ENCODE measurements at regions not wholly inside any gene's neighbourhood (a gene's known extent, or its start where the extent isn't known, plus 50 kb on each side); places are given as distances from the start of the nearest gene placed in this dataset.

DNA sequence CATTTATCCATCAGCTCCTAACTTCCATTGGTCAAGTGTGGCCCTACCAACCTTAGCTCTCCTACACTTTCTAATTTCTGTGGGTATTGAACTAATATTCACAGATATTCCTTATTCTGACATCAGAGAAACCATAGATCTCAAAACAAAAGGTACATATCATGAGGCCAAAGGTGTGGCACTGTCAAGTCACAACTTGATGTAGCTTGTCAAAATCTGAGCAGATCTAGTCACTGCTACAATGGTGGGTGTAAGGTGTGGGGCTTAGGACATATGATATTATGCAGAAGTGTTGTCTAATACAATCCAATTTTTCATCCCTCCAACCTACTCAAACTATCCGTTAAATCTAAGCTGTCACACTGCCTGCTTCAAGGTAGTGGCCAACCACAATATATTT lies 114.0 kb upstream of the FAR2 start:
- Histone ChIP-seq H3K4me3 (no peak overlapping the region), H3K4me2 (ENCODE audit: control insufficient read depth, insufficient read depth) (no peak overlapping the region), H3K27me3 (replicated peaks in 1 of 2; ENCODE audit: control insufficient read depth in 2 of 2, insufficient read depth in 2 of 2, low read length in 1 of 2) (no peaks in the 10 kb centered on the region), H3K36me3 (ENCODE audit: control insufficient read depth in 2 of 2, insufficient read depth in 2 of 2, low read length in 1 of 2) (no peaks in the 10 kb centered on the region), H3K79me2 (ENCODE audit: control insufficient read depth, insufficient read depth, low read length) (no peaks in the 10 kb centered on the region), H4K20me1 (ENCODE audit: control insufficient read depth, insufficient read depth) (no peaks in the 10 kb centered on the region), H3K9ac (ENCODE audit: control insufficient read depth, insufficient read depth, low read length) (no peak overlapping the region), H3K4me1 (ENCODE audit: control insufficient read depth, insufficient read depth, low read length) (no peaks in the 10 kb centered on the region), H2AFZ (ENCODE audit: control insufficient read depth, low read depth, low read length) (no peak overlapping the region), H3K9me3 (replicated peaks; ENCODE audit: control insufficient read depth, insufficient read depth, low read length) (no peaks in the 10 kb centered on the region), H3K27ac (ENCODE audit: control insufficient read depth, insufficient read depth) (no peak overlapping the region)
- ChIA-PET SMC1A (ENCODE audit: uncharacterized antibody, unreplicated experiment) (interaction anchor here (0.7 to 1.6 kb wide), 4 partner anchors 9 to 279 kb away, joined by 3 to 5 read pairs (median 4); no protein-coding TSS in a partner anchor), RAD21 (ENCODE audit: unreplicated experiment) (no interaction called here), POLR2A (no interaction called here), CTCF (interaction anchor here (1.3 to 2.6 kb wide), 2 partner anchors 11 to 36 kb away, joined by 3 to 10 read pairs; no protein-coding TSS in a partner anchor)
- no TSS peak for BruUV-seq (replicated peaks)
- DNase-seq (ENCODE audit: low read depth, low spot score) (no peak), FAIRE-seq (no peak), ATAC-seq (no peak)
- intact Hi-C loops (cut with micrococcal nuclease; ENCODE audit: unreplicated experiment) (no loop called here), in situ Hi-C loops (cut with MboI) (no loop called here)
- WGBS (ENCODE audit: insufficient coverage, insufficient replicate concordance, low lambda C conversion rate, missing lambda C conversion rate), result 0% methylated on average over 1 of the region's 1 CpG
- TF ChIP-seq PKNOX1 (IDR thresholded peaks at IDR 0.05) (no peak), FOXK2 (IDR thresholded peaks at IDR 0.05) (no peak), BCL11A (IDR thresholded peaks at IDR 0.05; ENCODE audit: low read depth, low read length) (no peak), NRF1 (conservative IDR thresholded peaks at IDR 0.05; ENCODE audit: low read depth, low read length) (no peak), E2F8 (IDR thresholded peaks at IDR 0.05; ENCODE audit: low read depth, partially characterized antibody) (no peak), HDAC6 (IDR thresholded peaks at IDR 0.05; ENCODE audit: unreplicated experiment) (no peak), FOS (IDR thresholded peaks at IDR 0.05; ENCODE audit: borderline replicate concordance, extremely low read depth, insufficient read length) (no peak)
- TF ChIP-seq, protein P1, sequence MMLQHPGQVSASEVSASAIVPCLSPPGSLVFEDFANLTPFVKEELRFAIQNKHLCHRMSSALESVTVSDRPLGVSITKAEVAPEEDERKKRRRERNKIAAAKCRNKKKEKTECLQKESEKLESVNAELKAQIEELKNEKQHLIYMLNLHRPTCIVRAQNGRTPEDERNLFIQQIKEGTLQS (IDR thresholded peaks at IDR 0.05; ENCODE audit: borderline replicate concordance, extremely low read depth, low read depth, low read length), result no peak
- TF ChIP-seq, protein P2, sequence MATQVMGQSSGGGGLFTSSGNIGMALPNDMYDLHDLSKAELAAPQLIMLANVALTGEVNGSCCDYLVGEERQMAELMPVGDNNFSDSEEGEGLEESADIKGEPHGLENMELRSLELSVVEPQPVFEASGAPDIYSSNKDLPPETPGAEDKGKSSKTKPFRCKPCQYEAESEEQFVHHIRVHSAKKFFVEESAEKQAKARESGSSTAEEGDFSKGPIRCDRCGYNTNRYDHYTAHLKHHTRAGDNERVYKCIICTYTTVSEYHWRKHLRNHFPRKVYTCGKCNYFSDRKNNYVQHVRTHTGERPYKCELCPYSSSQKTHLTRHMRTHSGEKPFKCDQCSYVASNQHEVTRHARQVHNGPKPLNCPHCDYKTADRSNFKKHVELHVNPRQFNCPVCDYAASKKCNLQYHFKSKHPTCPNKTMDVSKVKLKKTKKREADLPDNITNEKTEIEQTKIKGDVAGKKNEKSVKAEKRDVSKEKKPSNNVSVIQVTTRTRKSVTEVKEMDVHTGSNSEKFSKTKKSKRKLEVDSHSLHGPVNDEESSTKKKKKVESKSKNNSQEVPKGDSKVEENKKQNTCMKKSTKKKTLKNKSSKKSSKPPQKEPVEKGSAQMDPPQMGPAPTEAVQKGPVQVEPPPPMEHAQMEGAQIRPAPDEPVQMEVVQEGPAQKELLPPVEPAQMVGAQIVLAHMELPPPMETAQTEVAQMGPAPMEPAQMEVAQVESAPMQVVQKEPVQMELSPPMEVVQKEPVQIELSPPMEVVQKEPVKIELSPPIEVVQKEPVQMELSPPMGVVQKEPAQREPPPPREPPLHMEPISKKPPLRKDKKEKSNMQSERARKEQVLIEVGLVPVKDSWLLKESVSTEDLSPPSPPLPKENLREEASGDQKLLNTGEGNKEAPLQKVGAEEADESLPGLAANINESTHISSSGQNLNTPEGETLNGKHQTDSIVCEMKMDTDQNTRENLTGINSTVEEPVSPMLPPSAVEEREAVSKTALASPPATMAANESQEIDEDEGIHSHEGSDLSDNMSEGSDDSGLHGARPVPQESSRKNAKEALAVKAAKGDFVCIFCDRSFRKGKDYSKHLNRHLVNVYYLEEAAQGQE (IDR thresholded peaks at IDR 0.05; ENCODE audit: low read depth, low read length), result no peak
- TF ChIP-seq, protein P3, sequence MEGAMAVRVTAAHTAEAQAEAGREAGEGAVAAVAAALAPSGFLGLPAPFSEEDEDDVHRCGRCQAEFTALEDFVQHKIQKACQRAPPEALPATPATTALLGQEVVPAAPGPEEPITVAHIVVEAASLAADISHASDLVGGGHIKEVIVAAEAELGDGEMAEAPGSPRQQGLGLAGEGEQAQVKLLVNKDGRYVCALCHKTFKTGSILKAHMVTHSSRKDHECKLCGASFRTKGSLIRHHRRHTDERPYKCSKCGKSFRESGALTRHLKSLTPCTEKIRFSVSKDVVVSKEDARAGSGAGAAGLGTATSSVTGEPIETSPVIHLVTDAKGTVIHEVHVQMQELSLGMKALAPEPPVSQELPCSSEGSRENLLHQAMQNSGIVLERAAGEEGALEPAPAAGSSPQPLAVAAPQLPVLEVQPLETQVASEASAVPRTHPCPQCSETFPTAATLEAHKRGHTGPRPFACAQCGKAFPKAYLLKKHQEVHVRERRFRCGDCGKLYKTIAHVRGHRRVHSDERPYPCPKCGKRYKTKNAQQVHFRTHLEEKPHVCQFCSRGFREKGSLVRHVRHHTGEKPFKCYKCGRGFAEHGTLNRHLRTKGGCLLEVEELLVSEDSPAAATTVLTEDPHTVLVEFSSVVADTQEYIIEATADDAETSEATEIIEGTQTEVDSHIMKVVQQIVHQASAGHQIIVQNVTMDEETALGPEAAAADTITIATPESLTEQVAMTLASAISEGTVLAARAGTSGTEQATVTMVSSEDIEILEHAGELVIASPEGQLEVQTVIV (IDR thresholded peaks at IDR 0.05; ENCODE audit: borderline replicate concordance, partially characterized antibody), result no peak
